ENCODE measurements at regions not wholly inside any gene's neighbourhood (a gene's known extent, or its start where the extent isn't known, plus 50 kb on each side); places are given as distances from the start of the nearest gene placed in this dataset.

DNA sequence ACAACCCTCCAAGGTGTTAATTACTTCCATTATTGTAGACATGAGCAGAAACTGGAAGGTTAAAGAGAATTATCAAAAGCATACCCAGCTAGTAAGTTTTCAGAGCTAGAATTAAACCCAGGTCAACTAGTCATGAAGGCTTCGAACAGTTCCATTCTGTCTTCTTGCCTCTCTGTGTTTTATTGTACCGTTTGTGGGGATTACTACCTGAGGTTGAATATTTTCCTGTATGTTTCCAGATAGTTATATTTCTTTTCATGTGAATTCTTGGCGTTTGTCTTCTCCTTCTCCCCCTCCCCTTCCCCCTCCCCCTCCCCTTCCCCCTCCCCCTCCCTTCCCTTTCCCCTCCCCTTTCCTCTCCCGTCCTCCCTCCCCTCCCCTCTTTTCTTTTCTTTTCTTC lies 218.0 kb upstream of the GALNT17 start:
- no peak overlapping the region for H3K4me3 ChIP-seq
- H3K27ac ChIP-seq: no peak overlapping the region
- DNase-seq: no peak
- no peaks in the 10 kb centered on the region for H3K9me3 ChIP-seq
- no peaks in the 10 kb centered on the region for H3K36me3 ChIP-seq
- H3K27me3 ChIP-seq: no peaks in the 10 kb centered on the region
- no peaks in the 10 kb centered on the region for H3K4me1 ChIP-seq
- intact Hi-C loops (cut with DNase I; ENCODE audit: low total_unique reads): no loop called here
- TF ChIP-seq, protein P1, sequence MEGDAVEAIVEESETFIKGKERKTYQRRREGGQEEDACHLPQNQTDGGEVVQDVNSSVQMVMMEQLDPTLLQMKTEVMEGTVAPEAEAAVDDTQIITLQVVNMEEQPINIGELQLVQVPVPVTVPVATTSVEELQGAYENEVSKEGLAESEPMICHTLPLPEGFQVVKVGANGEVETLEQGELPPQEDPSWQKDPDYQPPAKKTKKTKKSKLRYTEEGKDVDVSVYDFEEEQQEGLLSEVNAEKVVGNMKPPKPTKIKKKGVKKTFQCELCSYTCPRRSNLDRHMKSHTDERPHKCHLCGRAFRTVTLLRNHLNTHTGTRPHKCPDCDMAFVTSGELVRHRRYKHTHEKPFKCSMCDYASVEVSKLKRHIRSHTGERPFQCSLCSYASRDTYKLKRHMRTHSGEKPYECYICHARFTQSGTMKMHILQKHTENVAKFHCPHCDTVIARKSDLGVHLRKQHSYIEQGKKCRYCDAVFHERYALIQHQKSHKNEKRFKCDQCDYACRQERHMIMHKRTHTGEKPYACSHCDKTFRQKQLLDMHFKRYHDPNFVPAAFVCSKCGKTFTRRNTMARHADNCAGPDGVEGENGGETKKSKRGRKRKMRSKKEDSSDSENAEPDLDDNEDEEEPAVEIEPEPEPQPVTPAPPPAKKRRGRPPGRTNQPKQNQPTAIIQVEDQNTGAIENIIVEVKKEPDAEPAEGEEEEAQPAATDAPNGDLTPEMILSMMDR (IDR thresholded peaks at IDR 0.05): no peak
- no peak for TF ChIP-seq POLR2A (IDR thresholded peaks at IDR 0.05)

DNA sequence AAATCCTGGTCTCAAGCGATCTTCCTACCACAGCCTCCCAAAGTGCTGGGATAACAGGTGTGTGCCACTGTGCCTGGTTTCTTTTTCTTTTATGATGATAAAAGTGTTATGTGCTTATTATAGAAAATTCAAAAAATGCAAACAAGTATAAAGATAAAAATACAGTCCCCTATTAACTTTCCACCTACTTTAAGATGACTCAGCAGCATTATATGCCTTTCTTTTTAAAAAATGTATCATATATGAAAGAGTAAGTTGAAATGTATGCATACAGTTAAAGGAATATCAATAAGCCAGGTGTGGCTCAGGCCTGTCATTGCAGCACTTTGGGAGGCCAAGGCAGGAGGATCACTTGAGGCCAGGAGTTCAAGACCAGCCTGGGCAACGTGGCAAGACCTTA lies 216.9 kb upstream of the GALNT17 start:
- Histone ChIP-seq H3K4me3 (no peak overlapping the region), H3K4me1 (no peaks in the 10 kb centered on the region), H3K36me3 (no peaks in the 10 kb centered on the region), H3K27ac (no peak overlapping the region), H3K27me3 (no peaks in the 10 kb centered on the region), H3K9me3 (no peaks in the 10 kb centered on the region)
- TF ChIP-seq POLR2A (IDR thresholded peaks at IDR 0.05): no peak
- TF ChIP-seq, protein P1 (IDR thresholded peaks at IDR 0.05): no peak
- no peak for DNase-seq
- intact Hi-C loops (cut with DNase I; ENCODE audit: low total_unique reads): no loop called here

DNA sequence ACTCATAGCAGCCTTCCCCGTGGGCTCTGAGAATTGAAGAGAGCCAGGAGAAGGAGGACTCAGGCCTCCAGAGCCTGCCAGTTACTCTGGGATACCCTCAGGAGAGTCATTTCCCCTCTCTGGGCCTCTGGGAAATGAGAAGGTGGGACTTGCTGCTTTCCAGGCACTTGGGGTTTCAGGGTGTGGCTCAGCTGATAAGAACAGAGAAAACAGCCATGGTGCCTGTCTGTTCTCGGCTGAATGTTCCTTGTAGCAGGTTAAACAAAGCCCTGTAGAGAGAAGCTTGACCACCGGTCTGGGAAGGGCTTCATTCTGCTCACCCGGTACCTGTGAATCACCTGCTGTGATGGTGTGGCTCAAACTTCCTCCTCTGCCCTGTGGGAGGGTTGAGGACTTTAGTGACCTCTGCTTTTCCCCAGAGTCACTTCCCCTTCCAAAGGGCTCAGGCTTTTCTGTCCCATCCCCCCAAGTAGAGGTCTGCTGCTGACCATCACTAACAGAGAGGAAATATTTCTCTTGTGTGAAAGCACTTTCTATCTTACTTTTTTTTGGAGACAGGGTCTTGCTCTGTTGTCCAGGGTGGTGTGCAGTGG lies 212.4 kb upstream of the GALNT17 start:
- no peak for TF ChIP-seq POLR2A (IDR thresholded peaks at IDR 0.05)
- TF ChIP-seq, protein P1 (IDR thresholded peaks at IDR 0.05): no peak
- no peak overlapping the region for H3K4me3 ChIP-seq
- intact Hi-C loops (cut with DNase I; ENCODE audit: low total_unique reads): no loop called here

DNA sequence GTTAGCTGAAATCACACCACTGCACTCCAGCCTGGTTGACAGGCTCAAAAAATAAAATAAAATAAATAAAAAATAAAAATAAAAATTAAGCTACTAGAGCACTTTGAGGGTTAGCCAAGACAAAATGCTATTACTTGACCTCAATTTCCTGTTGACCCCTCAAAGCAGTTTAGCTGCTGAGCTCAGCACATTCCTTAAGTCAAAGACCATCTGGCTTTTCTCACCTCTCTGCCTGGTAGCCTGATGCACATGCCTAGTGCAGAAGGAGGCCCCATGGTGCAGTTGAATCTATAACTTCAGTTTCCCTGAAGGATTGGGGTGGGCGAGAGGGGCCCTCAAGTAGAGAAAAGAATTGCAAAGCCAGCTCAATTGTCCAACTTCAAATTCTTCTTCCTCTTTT lies 211.1 kb upstream of the GALNT17 start:
- TF ChIP-seq, protein P1 (IDR thresholded peaks at IDR 0.05): no peak
- TF ChIP-seq POLR2A (IDR thresholded peaks at IDR 0.05): no peak

More for the DNA sequence above, 212.4 kb upstream of the GALNT17 start:
- Histone ChIP-seq H3K36me3 (no peaks in the 10 kb centered on the region), H3K27me3 (no peaks in the 10 kb centered on the region), H3K9me3 (no peaks in the 10 kb centered on the region), H3K27ac (no peak overlapping the region), H3K4me1 (no peaks in the 10 kb centered on the region)
- DNase-seq: no peak

DNA sequence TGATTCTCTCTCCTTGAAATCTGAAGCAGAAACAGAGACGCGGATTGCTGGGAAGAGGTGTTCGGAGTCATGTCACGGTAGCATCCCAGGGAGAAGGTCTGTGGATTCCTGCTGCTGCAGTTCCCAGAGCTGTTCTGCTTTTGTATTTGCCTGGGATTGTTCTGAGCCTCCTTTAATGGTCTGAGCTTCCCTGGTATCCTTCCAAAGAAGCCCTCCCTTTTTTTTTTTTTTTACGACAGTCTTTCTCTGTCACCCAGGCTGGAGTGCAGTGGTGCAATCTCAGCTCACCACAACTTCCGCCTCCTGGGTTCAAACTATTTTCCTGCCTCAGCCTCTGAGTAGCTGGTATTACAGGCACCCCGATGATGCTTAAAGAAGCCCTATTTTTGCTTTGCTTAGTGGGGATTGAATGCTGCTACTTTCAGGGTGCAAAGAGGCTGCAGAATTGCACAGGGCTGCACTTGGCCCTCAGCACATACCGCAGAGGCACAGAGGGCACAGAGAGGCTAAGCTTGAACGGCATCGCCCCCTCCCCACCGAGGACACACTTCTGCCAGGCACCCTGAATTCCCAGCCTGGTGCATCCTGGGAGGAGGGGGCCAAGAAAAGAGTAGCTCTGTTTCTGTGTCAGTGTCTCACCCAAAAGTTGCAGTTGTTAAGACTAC lies 208.6 kb upstream of the GALNT17 start:
- H3K36me3 ChIP-seq: no peaks in the 10 kb centered on the region
- no peak for DNase-seq
- intact Hi-C loops (cut with DNase I; ENCODE audit: low total_unique reads): no loop called here
- H3K9me3 ChIP-seq: no peaks in the 10 kb centered on the region
- TF ChIP-seq POLR2A (IDR thresholded peaks at IDR 0.05): no peak
- TF ChIP-seq, protein P1 (IDR thresholded peaks at IDR 0.05): no peak
- H3K27ac ChIP-seq: no peak overlapping the region
- H3K4me3 ChIP-seq: no peak overlapping the region
- H3K4me1 ChIP-seq: no peaks in the 10 kb centered on the region
- H3K27me3 ChIP-seq: no peaks in the 10 kb centered on the region

More for the DNA sequence above, 211.1 kb upstream of the GALNT17 start:
- no peaks in the 10 kb centered on the region for H3K27me3 ChIP-seq
- H3K27ac ChIP-seq: no peak overlapping the region
- no peak overlapping the region for H3K4me3 ChIP-seq
- no peaks in the 10 kb centered on the region for H3K4me1 ChIP-seq
- DNase-seq: no peak
- H3K9me3 ChIP-seq: no peaks in the 10 kb centered on the region
- intact Hi-C loops (cut with DNase I; ENCODE audit: low total_unique reads): no loop called here
- H3K36me3 ChIP-seq: no peaks in the 10 kb centered on the region
